ENCODE measurements at regions not wholly inside any gene's neighbourhood (a gene's known extent, or its start where the extent isn't known, plus 50 kb on each side); places are given as distances from the start of the nearest gene placed in this dataset.

GRCh38 chr7:25802473-25802872 is 349.5 kb upstream of the NFE2L3 start:
- TF ChIP-seq, protein P1, sequence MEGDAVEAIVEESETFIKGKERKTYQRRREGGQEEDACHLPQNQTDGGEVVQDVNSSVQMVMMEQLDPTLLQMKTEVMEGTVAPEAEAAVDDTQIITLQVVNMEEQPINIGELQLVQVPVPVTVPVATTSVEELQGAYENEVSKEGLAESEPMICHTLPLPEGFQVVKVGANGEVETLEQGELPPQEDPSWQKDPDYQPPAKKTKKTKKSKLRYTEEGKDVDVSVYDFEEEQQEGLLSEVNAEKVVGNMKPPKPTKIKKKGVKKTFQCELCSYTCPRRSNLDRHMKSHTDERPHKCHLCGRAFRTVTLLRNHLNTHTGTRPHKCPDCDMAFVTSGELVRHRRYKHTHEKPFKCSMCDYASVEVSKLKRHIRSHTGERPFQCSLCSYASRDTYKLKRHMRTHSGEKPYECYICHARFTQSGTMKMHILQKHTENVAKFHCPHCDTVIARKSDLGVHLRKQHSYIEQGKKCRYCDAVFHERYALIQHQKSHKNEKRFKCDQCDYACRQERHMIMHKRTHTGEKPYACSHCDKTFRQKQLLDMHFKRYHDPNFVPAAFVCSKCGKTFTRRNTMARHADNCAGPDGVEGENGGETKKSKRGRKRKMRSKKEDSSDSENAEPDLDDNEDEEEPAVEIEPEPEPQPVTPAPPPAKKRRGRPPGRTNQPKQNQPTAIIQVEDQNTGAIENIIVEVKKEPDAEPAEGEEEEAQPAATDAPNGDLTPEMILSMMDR (IDR thresholded peaks at IDR 0.05), result no peak
- TF ChIP-seq POLR2A (IDR thresholded peaks at IDR 0.05), result no peak
